Skeletal muscle satellite cell (primary cell): ENCODE measurements at regions not wholly inside any gene's neighbourhood (a gene's known extent, or its start where the extent isn't known, plus 50 kb on each side); places are given as distances from the start of the nearest gene placed in this dataset.

ENCODE experiments used
- H3K27me3 ChIP-seq: 2 replicates; pipeline ENCODE4 v1.7.0; 2013; ENCODE audit warnings: low read length; ENCODE audit not compliant: control insufficient read depth, insufficient read depth
- H3K36me3 ChIP-seq: 2 replicates; pipeline ENCODE4 v1.7.0; 2013; ENCODE audit warnings: mild to moderate bottlenecking, control low read depth, low read length; ENCODE audit not compliant: insufficient read depth
- H3K4me1 ChIP-seq: 2 replicates; pipeline ENCODE4 v1.7.0; 2013; ENCODE audit warnings: low read length; ENCODE audit not compliant: control insufficient read depth, insufficient read depth
- H3K4me2 ChIP-seq: 2 replicates; pipeline ENCODE4 v1.7.0; 2013; ENCODE audit warnings: mild to moderate bottlenecking, low read length
- H3K4me3 ChIP-seq: 2 replicates; pipeline ENCODE4 v1.7.0; 2013; ENCODE audit warnings: low read length
- H3K9ac ChIP-seq: 2 replicates; pipeline ENCODE4 v1.7.0; 2013; ENCODE audit warnings: mild to moderate bottlenecking, low read depth, low read length, moderate library complexity
- H3K9me3 ChIP-seq: replicated peaks from 2 replicates; pipeline ENCODE4 v1.7.0; 2013; ENCODE audit warnings: mild to moderate bottlenecking, control low read depth, low read length

- H3K9me3 ChIP-seq, result no peaks in the 10 kb centered on the region
- H3K4me3 ChIP-seq, result no peak overlapping the region
- H3K36me3 ChIP-seq, result no peaks in the 10 kb centered on the region
- H3K4me2 ChIP-seq, result no peak overlapping the region
- H3K27me3 ChIP-seq, result no peaks in the 10 kb centered on the region
- H3K9ac ChIP-seq, result no peak overlapping the region
- peaks cover 57% of the 10 kb centered on the region for H3K4me1 ChIP-seq
Measured at GRCh38 chr3:150077581-150078247, 107.0 kb upstream of the PFN2 start.

- Histone ChIP-seq H3K36me3 (no peaks in the 10 kb centered on the region), H3K4me1 (peaks cover 54% of the 10 kb centered on the region), H3K4me3 (no peak overlapping the region), H3K9ac (no peak overlapping the region), H3K4me2 (no peak overlapping the region), H3K27me3 (no peaks in the 10 kb centered on the region), H3K9me3 (no peaks in the 10 kb centered on the region)
Measured at GRCh38 chr3:150077107-150077506, 106.4 kb upstream of the PFN2 start.

- Histone ChIP-seq H3K4me3 (no peak overlapping the region), H3K9ac (no peak overlapping the region), H3K4me2 (no peak overlapping the region), H3K9me3 (no peaks in the 10 kb centered on the region), H3K27me3 (no peaks in the 10 kb centered on the region), H3K4me1 (peaks cover 48% of the 10 kb centered on the region), H3K36me3 (no peaks in the 10 kb centered on the region)
Measured at GRCh38 chr3:150076443-150076842, 105.7 kb upstream of the PFN2 start.

GRCh38 chr3:150075417-150075865, 104.7 kb upstream of the PFN2 start:
- Histone ChIP-seq H3K4me2 (no peak overlapping the region), H3K36me3 (no peaks in the 10 kb centered on the region), H3K4me3 (no peak overlapping the region), H3K9me3 (no peaks in the 10 kb centered on the region), H3K27me3 (no peaks in the 10 kb centered on the region), H3K9ac (no peak overlapping the region), H3K4me1 (peaks cover 38% of the 10 kb centered on the region)

- H3K4me3 ChIP-seq, result peak overlapping the region; percentile 30
- peak overlapping the region; percentile 16 for H3K9ac ChIP-seq
- peaks cover 32% of the 10 kb centered on the region for H3K4me1 ChIP-seq
- no peaks in the 10 kb centered on the region for H3K9me3 ChIP-seq
- no peaks in the 10 kb centered on the region for H3K27me3 ChIP-seq
- H3K36me3 ChIP-seq, result no peaks in the 10 kb centered on the region
- H3K4me2 ChIP-seq, result peak overlapping the region; percentile 71
Measured at GRCh38 chr3:150074697-150075416, 104.2 kb upstream of the PFN2 start.

- Histone ChIP-seq H3K4me1 (peaks cover 27% of the 10 kb centered on the region), H3K9me3 (no peaks in the 10 kb centered on the region), H3K4me3 (peak overlapping the region; percentile 30), H3K36me3 (no peaks in the 10 kb centered on the region), H3K27me3 (no peaks in the 10 kb centered on the region), H3K9ac (peak overlapping the region; percentile 16), H3K4me2 (peak overlapping the region; percentile 71)
Measured at GRCh38 chr3:150074277-150074676, 103.6 kb upstream of the PFN2 start.

- H3K9ac ChIP-seq, result no peak overlapping the region
- H3K4me2 ChIP-seq, result no peak overlapping the region
- H3K27me3 ChIP-seq, result no peaks in the 10 kb centered on the region
- H3K36me3 ChIP-seq, result no peaks in the 10 kb centered on the region
- peaks cover 19% of the 10 kb centered on the region for H3K4me1 ChIP-seq
- H3K9me3 ChIP-seq, result no peaks in the 10 kb centered on the region
- no peak overlapping the region for H3K4me3 ChIP-seq
Measured at GRCh38 chr3:150073513-150073912, 102.8 kb upstream of the PFN2 start.

GRCh38 chr3:150073031-150073430, 102.3 kb upstream of the PFN2 start:
- Histone ChIP-seq H3K36me3 (no peaks in the 10 kb centered on the region), H3K4me2 (no peak overlapping the region), H3K4me3 (no peak overlapping the region), H3K9ac (no peak overlapping the region), H3K9me3 (no peaks in the 10 kb centered on the region), H3K27me3 (no peaks in the 10 kb centered on the region), H3K4me1 (peaks cover 14% of the 10 kb centered on the region)

GRCh38 chr3:150072576-150072975, 101.9 kb upstream of the PFN2 start:
- Histone ChIP-seq H3K4me2 (no peak overlapping the region), H3K36me3 (no peaks in the 10 kb centered on the region), H3K4me3 (no peak overlapping the region), H3K27me3 (no peaks in the 10 kb centered on the region), H3K9me3 (no peaks in the 10 kb centered on the region), H3K4me1 (peaks cover 10% of the 10 kb centered on the region), H3K9ac (no peak overlapping the region)

GRCh38 chr3:150070271-150070670, 99.6 kb upstream of the PFN2 start:
- no peak overlapping the region for H3K4me2 ChIP-seq
- peaks cover 6% of the 10 kb centered on the region for H3K4me1 ChIP-seq
- no peaks in the 10 kb centered on the region for H3K27me3 ChIP-seq
- no peaks in the 10 kb centered on the region for H3K36me3 ChIP-seq
- no peaks in the 10 kb centered on the region for H3K9me3 ChIP-seq
- no peak overlapping the region for H3K9ac ChIP-seq
- no peak overlapping the region for H3K4me3 ChIP-seq

- Histone ChIP-seq H3K4me1 (peaks cover 6% of the 10 kb centered on the region), H3K4me2 (no peak overlapping the region)
Measured at GRCh38 chr3:150069633-150070032, 98.9 kb upstream of the PFN2 start.

GRCh38 chr3:150069154-150069527, 98.4 kb upstream of the PFN2 start:
- H3K4me3 ChIP-seq, result no peak overlapping the region
- H3K4me2 ChIP-seq, result no peak overlapping the region
- no peaks in the 10 kb centered on the region for H3K27me3 ChIP-seq
- no peaks in the 10 kb centered on the region for H3K9me3 ChIP-seq
- peaks cover 6% of the 10 kb centered on the region for H3K4me1 ChIP-seq
- H3K36me3 ChIP-seq, result no peaks in the 10 kb centered on the region
- no peak overlapping the region for H3K9ac ChIP-seq

More at GRCh38 chr3:150069633-150070032, 98.9 kb upstream of the PFN2 start:
- H3K9ac ChIP-seq, result no peak overlapping the region
- H3K4me3 ChIP-seq, result no peak overlapping the region
- H3K9me3 ChIP-seq, result no peaks in the 10 kb centered on the region
- H3K36me3 ChIP-seq, result no peaks in the 10 kb centered on the region
- no peaks in the 10 kb centered on the region for H3K27me3 ChIP-seq
